ENCODE measurements at regions not wholly inside any gene's neighbourhood (a gene's known extent, or its start where the extent isn't known, plus 50 kb on each side); places are given as distances from the start of the nearest gene placed in this dataset.
"Not testable (repeated sequence)": the region's sequence is repeated elsewhere in the genome, so short reads cannot be mapped to it uniquely, and the experiment has no call there.

GRCh38 chr3:106428565-106428994, 559.8 kb upstream of the CBLB start:
- no peak for DNase-seq (ENCODE audit: low read depth in 1 of 2, low spot score in 1 of 2)
- no peak for TF ChIP-seq JUND (IDR thresholded peaks at IDR 0.05; ENCODE audit: low read depth)
- in situ Hi-C loops (cut with HindIII; ENCODE audit: low pct_unique_long_range_greater_than_20kb, low sequenced_read_pairs), result no loop called here

- in situ Hi-C loops (cut with HindIII; ENCODE audit: low pct_unique_long_range_greater_than_20kb, low sequenced_read_pairs), result no loop called here
- no peak for TF ChIP-seq JUND (IDR thresholded peaks at IDR 0.05; ENCODE audit: low read depth)
- no peak for DNase-seq (ENCODE audit: low read depth in 1 of 2, low spot score in 1 of 2)
Measured at GRCh38 chr3:106431721-106432120, 562.9 kb upstream of the CBLB start.

- in situ Hi-C loops (cut with HindIII; ENCODE audit: low pct_unique_long_range_greater_than_20kb, low sequenced_read_pairs), result no loop called here
- no peak for TF ChIP-seq JUND (IDR thresholded peaks at IDR 0.05; ENCODE audit: low read depth)
- DNase-seq (ENCODE audit: low read depth in 1 of 2, low spot score in 1 of 2), result no peak
Measured at GRCh38 chr3:106435899-106436453, 567.2 kb upstream of the CBLB start.

- TF ChIP-seq JUND (IDR thresholded peaks at IDR 0.05; ENCODE audit: low read depth), result no peak
- DNase-seq (ENCODE audit: low read depth in 1 of 2, low spot score in 1 of 2), result no peak
- in situ Hi-C loops (cut with HindIII; ENCODE audit: low pct_unique_long_range_greater_than_20kb, low sequenced_read_pairs), result no loop called here
Measured at GRCh38 chr3:106438887-106439286, 570.1 kb upstream of the CBLB start.

GRCh38 chr3:106440672-106441071, 571.9 kb upstream of the CBLB start:
- in situ Hi-C loops (cut with HindIII; ENCODE audit: low pct_unique_long_range_greater_than_20kb, low sequenced_read_pairs), result no loop called here
- DNase-seq (ENCODE audit: low read depth in 1 of 2, low spot score in 1 of 2), result no peak
- TF ChIP-seq JUND (IDR thresholded peaks at IDR 0.05; ENCODE audit: low read depth), result no peak

- no peak for DNase-seq (ENCODE audit: low read depth in 1 of 2, low spot score in 1 of 2)
- in situ Hi-C loops (cut with HindIII; ENCODE audit: low pct_unique_long_range_greater_than_20kb, low sequenced_read_pairs), result no loop called here
- TF ChIP-seq JUND (IDR thresholded peaks at IDR 0.05; ENCODE audit: low read depth), result no peak
Measured at GRCh38 chr3:106446271-106446670, 577.5 kb upstream of the CBLB start.

GRCh38 chr3:106447723-106448301, 579.0 kb upstream of the CBLB start:
- TF ChIP-seq JUND (IDR thresholded peaks at IDR 0.05; ENCODE audit: low read depth), result no peak
- DNase-seq (ENCODE audit: low read depth in 1 of 2, low spot score in 1 of 2), result no peak
- in situ Hi-C loops (cut with HindIII; ENCODE audit: low pct_unique_long_range_greater_than_20kb, low sequenced_read_pairs), result no loop called here

- in situ Hi-C loops (cut with HindIII; ENCODE audit: low pct_unique_long_range_greater_than_20kb, low sequenced_read_pairs); DNase-seq (ENCODE audit: low read depth in 1 of 2, low spot score in 1 of 2): not testable (repeated sequence)
Measured at GRCh38 chr3:106448372-106448966, 579.7 kb upstream of the CBLB start.

- in situ Hi-C loops (cut with HindIII; ENCODE audit: low pct_unique_long_range_greater_than_20kb, low sequenced_read_pairs), result no loop called here
- no peak for DNase-seq (ENCODE audit: low read depth in 1 of 2, low spot score in 1 of 2)
- TF ChIP-seq JUND (IDR thresholded peaks at IDR 0.05; ENCODE audit: low read depth), result no peak
Measured at GRCh38 chr3:106452096-106452495, 583.3 kb upstream of the CBLB start.

GRCh38 chr3:106454497-106454896, 585.7 kb upstream of the CBLB start:
- no peak for TF ChIP-seq JUND (IDR thresholded peaks at IDR 0.05; ENCODE audit: low read depth)
- DNase-seq (ENCODE audit: low read depth in 1 of 2, low spot score in 1 of 2), result no peak
- in situ Hi-C loops (cut with HindIII; ENCODE audit: low pct_unique_long_range_greater_than_20kb, low sequenced_read_pairs), result no loop called here

GRCh38 chr3:106457281-106458180, 588.7 kb upstream of the CBLB start:
- in situ Hi-C loops (cut with HindIII; ENCODE audit: low pct_unique_long_range_greater_than_20kb, low sequenced_read_pairs), result no loop called here
- no peak for TF ChIP-seq JUND (IDR thresholded peaks at IDR 0.05; ENCODE audit: low read depth)
- peak in 1 of 2 experiments; percentile 85 for DNase-seq (ENCODE audit: low read depth in 1 of 2, low spot score in 1 of 2)

- TF ChIP-seq JUND (IDR thresholded peaks at IDR 0.05; ENCODE audit: low read depth), result no peak
- in situ Hi-C loops (cut with HindIII; ENCODE audit: low pct_unique_long_range_greater_than_20kb, low sequenced_read_pairs), result no loop called here
- DNase-seq (ENCODE audit: low read depth in 1 of 2, low spot score in 1 of 2), result no peak
Measured at GRCh38 chr3:106458952-106459351, 590.1 kb upstream of the CBLB start.

GRCh38 chr3:106466881-106467280, 598.1 kb upstream of the CBLB start:
- DNase-seq (ENCODE audit: low read depth in 1 of 2, low spot score in 1 of 2), result no peak
- in situ Hi-C loops (cut with HindIII; ENCODE audit: low pct_unique_long_range_greater_than_20kb, low sequenced_read_pairs), result no loop called here
- TF ChIP-seq JUND (IDR thresholded peaks at IDR 0.05; ENCODE audit: low read depth), result no peak
